Mesenchymal stem cell (in vitro differentiated cells and primary cell): ENCODE measurements at regions not wholly inside any gene's neighbourhood (a gene's known extent, or its start where the extent isn't known, plus 50 kb on each side); places are given as distances from the start of the nearest gene placed in this dataset.
"Not testable (repeated sequence)": the region's sequence is repeated elsewhere in the genome, so short reads cannot be mapped to it uniquely, and the experiment has no call there.

Source experiments
- DNase-seq: peaks from one replicate; pipeline ENCODE4 v3.0.0-alpha.2; 2013
- H2AFZ ChIP-seq: one replicate; pipeline ENCODE4 v1.6.1; 2013; ENCODE audit warnings: low read depth, mild to moderate bottlenecking, control low read depth, inconsistent platforms, low read length, moderate library complexity
- H2AK5ac ChIP-seq: 2 replicates; pipeline ENCODE4 v1.6.1; 2013; ENCODE audit warnings: low read length, moderate library complexity, mild to moderate bottlenecking, inconsistent platforms; ENCODE audit not compliant: severe bottlenecking
- H2BK120ac ChIP-seq: one replicate; pipeline ENCODE4 v1.6.1; 2013; ENCODE audit warnings: low read depth, mild to moderate bottlenecking, inconsistent platforms, low read length, moderate library complexity
- H2BK12ac ChIP-seq, 2 experiments: one replicate each; pipeline ENCODE4 v1.6.1; 2013; ENCODE audit warnings: inconsistent platforms in 2 of 2, low read length in 2 of 2, mild to moderate bottlenecking in 2 of 2, moderate library complexity in 2 of 2, control low read depth in 1 of 2
- H2BK15ac ChIP-seq: one replicate; pipeline ENCODE4 v1.6.1; 2013; ENCODE audit warnings: mild to moderate bottlenecking, low read depth, inconsistent platforms; ENCODE audit not compliant: poor library complexity, severe bottlenecking
- H2BK5ac ChIP-seq: 2 replicates; pipeline ENCODE4 v1.6.1; 2013; ENCODE audit warnings: low read depth, mild to moderate bottlenecking, low read length, control low read depth, inconsistent platforms; ENCODE audit not compliant: poor library complexity, severe bottlenecking
- H3K14ac ChIP-seq, 2 experiments: one replicate each; pipeline ENCODE4 v1.6.1; 2013; ENCODE audit warnings: inconsistent platforms in 2 of 2, low read length in 2 of 2, control low read depth in 1 of 2, mild to moderate bottlenecking in 1 of 2, moderate library complexity in 1 of 2
- H3K18ac ChIP-seq, 2 experiments: one replicate each; pipeline ENCODE4 v1.6.1; 2013; ENCODE audit warnings: inconsistent platforms in 2 of 2, low read length in 2 of 2, control low read depth in 1 of 2, low read depth in 1 of 2, mild to moderate bottlenecking in 1 of 2
- H3K23ac ChIP-seq, 2 experiments: one replicate each; pipeline ENCODE4 v1.6.1; 2013; ENCODE audit warnings: inconsistent platforms in 2 of 2, low read length in 2 of 2, mild to moderate bottlenecking in 2 of 2, moderate library complexity in 2 of 2, control low read depth in 1 of 2
- H3K27ac ChIP-seq: 2 replicates; pipeline ENCODE4 v1.5.1; 2013; ENCODE audit warnings: mild to moderate bottlenecking, moderate library complexity, low read length, control low read depth, inconsistent platforms; ENCODE audit not compliant: poor library complexity, severe bottlenecking
- H3K27me3 ChIP-seq, 2 experiments: 2 replicates each; pipeline versions ENCODE4 v1.6.1 to v1.7.0; 2013; ENCODE audit warnings: low read length in 2 of 2, mild to moderate bottlenecking in 2 of 2, moderate library complexity in 2 of 2, control low read depth in 1 of 2, inconsistent platforms in 1 of 2; ENCODE audit not compliant: control insufficient read depth in 1 of 2, insufficient read depth in 1 of 2
- H3K36me3 ChIP-seq, 2 experiments: 2 replicates each; pipeline versions ENCODE4 v1.6.1 to v1.7.0; 2013; ENCODE audit warnings: low read length in 2 of 2, control low read depth in 1 of 2, inconsistent platforms in 1 of 2, low read depth in 1 of 2, mild to moderate bottlenecking in 1 of 2; ENCODE audit not compliant: insufficient read depth in 2 of 2, control insufficient read depth in 1 of 2
- H3K4ac ChIP-seq, 2 experiments: one replicate each; pipeline ENCODE4 v1.6.1; 2013; ENCODE audit warnings: inconsistent platforms in 2 of 2, low read length in 2 of 2, mild to moderate bottlenecking in 2 of 2, moderate library complexity in 2 of 2, control low read depth in 1 of 2, low read depth in 1 of 2
- H3K4me1 ChIP-seq: 2 replicates; pipeline ENCODE4 v1.6.1; 2013; ENCODE audit warnings: low read depth, low read length, control low read depth; ENCODE audit not compliant: control insufficient read depth, insufficient read depth
- H3K4me2 ChIP-seq: 2 replicates; pipeline ENCODE4 v1.6.1; 2013; ENCODE audit warnings: low read length, mild to moderate bottlenecking, inconsistent platforms; ENCODE audit not compliant: poor library complexity, severe bottlenecking
- H3K4me3 ChIP-seq, 2 experiments: 2 replicates each; pipeline versions ENCODE4 v1.5.1 to v1.7.0; 2013; ENCODE audit warnings: low read length in 2 of 2, mild to moderate bottlenecking in 2 of 2, control low read depth in 1 of 2, low read depth in 1 of 2; ENCODE audit not compliant: insufficient read depth in 1 of 2
- H3K79me1 ChIP-seq: replicated peaks from 2 replicates; pipeline ENCODE4 v1.6.1; 2013; ENCODE audit warnings: mild to moderate bottlenecking, control low read depth, low read length, inconsistent platforms; ENCODE audit not compliant: poor library complexity, severe bottlenecking
- H3K9ac ChIP-seq: 2 replicates; pipeline ENCODE4 v1.7.0; 2013; ENCODE audit warnings: mild to moderate bottlenecking, low read length, moderate library complexity
- H3K9me3 ChIP-seq: 2 replicates; pipeline ENCODE4 v1.7.0; 2013; ENCODE audit warnings: mild to moderate bottlenecking, low read length; ENCODE audit not compliant: control insufficient read depth
- H4K8ac ChIP-seq: one replicate; pipeline ENCODE4 v1.6.1; 2013; ENCODE audit warnings: inconsistent platforms, mild to moderate bottlenecking, low read length, moderate library complexity
- H4K91ac ChIP-seq: one replicate; pipeline ENCODE4 v1.6.1; 2013; ENCODE audit warnings: mild to moderate bottlenecking, low read length, inconsistent platforms
- WGBS: methylation state at CpG from one replicate; pipeline ENCODE4 v1.1.7; 2013; ENCODE audit warnings: mixed read lengths; 5-methylcytosine and 5-hydroxymethylcytosine counted together

GRCh38 chr4:159416073-159416472 lies 313.2 kb downstream of the RAPGEF2 start:
- WGBS = 100% methylated on average over 2 of the region's 2 CpGs
- Histone ChIP-seq H4K8ac (no peak overlapping the region), H3K9me3 (peaks cover 1% of the 10 kb centered on the region)

GRCh38 chr4:159416996-159417395 lies 314.1 kb downstream of the RAPGEF2 start:
- H4K8ac ChIP-seq = no peak overlapping the region
- no peak overlapping the region for H3K23ac ChIP-seq
- no peak overlapping the region for H2BK15ac ChIP-seq
- no peak overlapping the region for H3K18ac ChIP-seq
- no peak overlapping the region for H3K14ac ChIP-seq
- DNase-seq = no peak
- H3K79me1 ChIP-seq = no peaks in the 10 kb centered on the region
- H3K36me3 ChIP-seq = no peaks in the 10 kb centered on the region
- no peak overlapping the region for H2BK120ac ChIP-seq
- H3K27me3 ChIP-seq = no peaks in the 10 kb centered on the region
- no peak overlapping the region for H3K27ac ChIP-seq
- 90% methylated on average over 3 of the region's 3 CpGs for WGBS
- H3K4ac ChIP-seq = no peak overlapping the region
- no peak overlapping the region for H2AFZ ChIP-seq
- H3K4me1 ChIP-seq = peaks cover 2% of the 10 kb centered on the region
- H3K4me2 ChIP-seq = no peak overlapping the region
- no peak overlapping the region for H4K91ac ChIP-seq
- H2AK5ac ChIP-seq = no peak overlapping the region
- H2BK12ac ChIP-seq = no peak overlapping the region
- peaks cover 4% of the 10 kb centered on the region for H3K9me3 ChIP-seq
- no peak overlapping the region for H3K4me3 ChIP-seq
- H2BK5ac ChIP-seq = no peak overlapping the region
- no peak overlapping the region for H3K9ac ChIP-seq

More at GRCh38 chr4:159416073-159416472, 313.2 kb downstream of the RAPGEF2 start:
- Histone ChIP-seq H2BK120ac (no peak overlapping the region), H3K4ac (no peak overlapping the region), H3K36me3 (no peaks in the 10 kb centered on the region), H2BK12ac (no peak overlapping the region), H3K14ac (no peak overlapping the region), H3K27ac (no peak overlapping the region), H3K79me1 (no peaks in the 10 kb centered on the region), H4K91ac (no peak overlapping the region), H2AFZ (no peak overlapping the region), H3K23ac (no peak overlapping the region), H3K4me3 (no peak overlapping the region), H3K18ac (no peak overlapping the region), H3K4me2 (no peak overlapping the region), H2BK5ac (no peak overlapping the region), H2AK5ac (no peak overlapping the region), H2BK15ac (no peak overlapping the region), H3K27me3 (no peaks in the 10 kb centered on the region), H3K9ac (no peak overlapping the region), H3K4me1 (peaks cover 2% of the 10 kb centered on the region)
- no peak for DNase-seq

- Histone ChIP-seq H4K8ac (no peak overlapping the region), H2BK15ac (no peak overlapping the region), H3K9me3 (peaks cover 4% of the 10 kb centered on the region), H3K14ac (no peak overlapping the region), H2BK120ac (no peak overlapping the region), H3K4me2 (no peak overlapping the region), H3K27me3 (no peaks in the 10 kb centered on the region), H3K4me3 (no peak overlapping the region), H2BK12ac (no peak overlapping the region), H3K79me1 (no peaks in the 10 kb centered on the region), H3K4ac (no peak overlapping the region), H4K91ac (no peak overlapping the region), H3K4me1 (peaks cover 2% of the 10 kb centered on the region), H2AFZ (no peak overlapping the region), H3K36me3 (no peaks in the 10 kb centered on the region), H3K18ac (no peak overlapping the region), H3K27ac (no peak overlapping the region), H2AK5ac (no peak overlapping the region), H3K9ac (no peak overlapping the region), H3K23ac (no peak overlapping the region), H2BK5ac (no peak overlapping the region)
- 96% methylated on average over 25 of the region's 25 CpGs for WGBS
- no peak for DNase-seq
Measured at GRCh38 chr4:159420162-159421057, 317.5 kb downstream of the RAPGEF2 start.

- H3K4me3 ChIP-seq, H3K4ac ChIP-seq, DNase-seq, H3K18ac ChIP-seq, H3K9me3 ChIP-seq, H4K8ac ChIP-seq, H3K27ac ChIP-seq, H2BK12ac ChIP-seq, H2BK15ac ChIP-seq, H3K14ac ChIP-seq, H3K4me2 ChIP-seq, H2BK5ac ChIP-seq, H3K4me1 ChIP-seq, H2AK5ac ChIP-seq, H3K27me3 ChIP-seq, H3K9ac ChIP-seq, H2BK120ac ChIP-seq, H4K91ac ChIP-seq, H3K36me3 ChIP-seq, H2AFZ ChIP-seq, H3K23ac ChIP-seq, H3K79me1 ChIP-seq: not testable (repeated sequence)
- 100% methylated on average over 5 of the region's 5 CpGs for WGBS
Measured at GRCh38 chr4:159421058-159421419, 318.2 kb downstream of the RAPGEF2 start.
